Lung (tissue), 11 donors: ENCODE measurements at regions not wholly inside any gene's neighbourhood (a gene's known extent, or its start where the extent isn't known, plus 50 kb on each side); places are given as distances from the start of the nearest gene placed in this dataset.

Source experiments
- ATAC-seq: fragments of 200-7000 bp; cut with Tn5 transposase; one replicate; pipeline ENCODE4 v1.9.1; 2020; ENCODE audit warnings: moderate number of reproducible peaks; ENCODE audit not compliant: insufficient read depth, low FRiP score
- DNase-seq, 3 donors: peaks; one replicate each; pipeline ENCODE4 v3.0.0-alpha.2; 2013 to 2017
- H3K27ac ChIP-seq, 2 donors: one replicate each; pipeline ENCODE4 v1.5.1; 2013; ENCODE audit warnings: mild to moderate bottlenecking in 2 of 2, moderate library complexity in 2 of 2, control low read depth in 1 of 2, inconsistent platforms in 1 of 2, low read depth in 1 of 2, low read length in 1 of 2
- H3K27me3 ChIP-seq, 3 donors: one replicate each; pipeline ENCODE4 v1.5.1; 2013; ENCODE audit warnings: low read length in 2 of 3; ENCODE audit not compliant: control insufficient read depth in 3 of 3, insufficient read depth in 3 of 3
- H3K36me3 ChIP-seq, 4 donors: one replicate each; pipeline ENCODE4 v1.5.1; 2013; ENCODE audit warnings: low read length in 4 of 4, mild to moderate bottlenecking in 1 of 4, moderate library complexity in 1 of 4; ENCODE audit not compliant: control insufficient read depth in 4 of 4, insufficient read depth in 4 of 4
- H3K4me1 ChIP-seq, 5 donors: one replicate each; pipeline ENCODE4 v1.5.1; 2013; ENCODE audit warnings: low read length in 5 of 5, mild to moderate bottlenecking in 2 of 5, moderate library complexity in 1 of 5; ENCODE audit not compliant: control insufficient read depth in 5 of 5, insufficient read depth in 5 of 5
- H3K4me3 ChIP-seq: one replicate; pipeline ENCODE4 v1.5.1; 2013; ENCODE audit warnings: mild to moderate bottlenecking, control low read depth, moderate library complexity
- H3K9ac ChIP-seq, 2 donors: one replicate each; pipeline ENCODE4 v1.5.1; 2013; ENCODE audit warnings: low read length in 2 of 2, control low read depth in 1 of 2; ENCODE audit not compliant: insufficient read depth in 1 of 2
- H3K9me3 ChIP-seq, 4 donors: one replicate each; pipeline ENCODE4 v1.5.1; 2013; ENCODE audit warnings: low read length in 3 of 4, mild to moderate bottlenecking in 1 of 4, moderate library complexity in 1 of 4; ENCODE audit not compliant: control insufficient read depth in 4 of 4, insufficient read depth in 3 of 4
- WGBS, 2 donors: extraction: QIAGEN DNeasy Blood & Tissue Kit; methylation state at CpG; one replicate each; pipeline ENCODE4 v1.1.7; 2013; 5-methylcytosine and 5-hydroxymethylcytosine counted together
- TF ChIP-seq, protein P1 (sequence below): IDR thresholded peaks from 2 replicates; pipeline ENCODE4 v1.5.1; 2012; ENCODE audit warnings: mild to moderate bottlenecking; ENCODE audit errors: control extremely low read depth, extremely low read depth
- donor health status: control.
- donor health status: control.
- donor health status: Bipolar disorder and iron deficiency.
- donor health status: healthy.
- donor health status: DM: yes; HTN: yes; CAD: no.

DNA sequence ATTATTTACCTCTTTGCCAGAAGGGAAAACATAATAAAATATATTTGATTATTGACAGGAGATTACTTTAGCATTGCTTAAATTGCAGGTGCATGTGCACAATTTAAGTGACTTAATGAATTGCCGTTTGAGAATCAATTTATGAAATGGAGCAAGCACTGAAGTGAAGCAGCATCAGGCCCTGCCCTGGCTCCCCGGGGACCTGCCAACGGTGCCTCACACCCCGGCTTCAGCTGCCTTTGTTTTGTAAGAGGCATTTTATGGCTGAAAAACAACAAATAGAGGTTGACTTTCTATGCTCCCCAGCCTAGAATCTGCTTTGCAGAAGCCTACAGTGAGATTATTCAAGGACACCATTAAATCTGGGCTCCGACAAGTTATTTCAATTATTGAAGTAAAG lies 359.1 kb upstream of the IRX4 start:
- 79 to 81% methylated on average over 5 of the region's 5 CpGs for WGBS, 2 donors
- H3K4me1 ChIP-seq, result no peaks in the 10 kb centered on the region
- H3K9me3 ChIP-seq, result peaks cover 0 to 5% (median 3%) of the 10 kb centered on the region in 4 donors
- ATAC-seq (no peak), DNase-seq (no peak)
- H3K27ac ChIP-seq, result no peak overlapping the region
- H3K9ac ChIP-seq, result no peak overlapping the region
- TF ChIP-seq, protein P1, sequence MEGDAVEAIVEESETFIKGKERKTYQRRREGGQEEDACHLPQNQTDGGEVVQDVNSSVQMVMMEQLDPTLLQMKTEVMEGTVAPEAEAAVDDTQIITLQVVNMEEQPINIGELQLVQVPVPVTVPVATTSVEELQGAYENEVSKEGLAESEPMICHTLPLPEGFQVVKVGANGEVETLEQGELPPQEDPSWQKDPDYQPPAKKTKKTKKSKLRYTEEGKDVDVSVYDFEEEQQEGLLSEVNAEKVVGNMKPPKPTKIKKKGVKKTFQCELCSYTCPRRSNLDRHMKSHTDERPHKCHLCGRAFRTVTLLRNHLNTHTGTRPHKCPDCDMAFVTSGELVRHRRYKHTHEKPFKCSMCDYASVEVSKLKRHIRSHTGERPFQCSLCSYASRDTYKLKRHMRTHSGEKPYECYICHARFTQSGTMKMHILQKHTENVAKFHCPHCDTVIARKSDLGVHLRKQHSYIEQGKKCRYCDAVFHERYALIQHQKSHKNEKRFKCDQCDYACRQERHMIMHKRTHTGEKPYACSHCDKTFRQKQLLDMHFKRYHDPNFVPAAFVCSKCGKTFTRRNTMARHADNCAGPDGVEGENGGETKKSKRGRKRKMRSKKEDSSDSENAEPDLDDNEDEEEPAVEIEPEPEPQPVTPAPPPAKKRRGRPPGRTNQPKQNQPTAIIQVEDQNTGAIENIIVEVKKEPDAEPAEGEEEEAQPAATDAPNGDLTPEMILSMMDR, result no peak
- no peaks in the 10 kb centered on the region for H3K27me3 ChIP-seq
- no peaks in the 10 kb centered on the region for H3K36me3 ChIP-seq
- H3K4me3 ChIP-seq, result no peak overlapping the region

- Histone ChIP-seq H3K4me1 (no peaks in the 10 kb centered on the region), H3K4me3 (no peak overlapping the region), H3K9me3 (peaks cover 0 to 6% (median 3%) of the 10 kb centered on the region in 4 donors), H3K27me3 (no peaks in the 10 kb centered on the region), H3K36me3 (no peaks in the 10 kb centered on the region), H3K9ac (no peak overlapping the region), H3K27ac (no peak overlapping the region)
- 84 to 86% methylated on average over 16 of the region's 16 CpGs for WGBS, 2 donors
- no peak for DNase-seq
- TF ChIP-seq, protein P1, result no peak
- no peak for ATAC-seq
Measured at GRCh38 chr5:2240118-2240904, 357.6 kb upstream of the IRX4 start.

DNA sequence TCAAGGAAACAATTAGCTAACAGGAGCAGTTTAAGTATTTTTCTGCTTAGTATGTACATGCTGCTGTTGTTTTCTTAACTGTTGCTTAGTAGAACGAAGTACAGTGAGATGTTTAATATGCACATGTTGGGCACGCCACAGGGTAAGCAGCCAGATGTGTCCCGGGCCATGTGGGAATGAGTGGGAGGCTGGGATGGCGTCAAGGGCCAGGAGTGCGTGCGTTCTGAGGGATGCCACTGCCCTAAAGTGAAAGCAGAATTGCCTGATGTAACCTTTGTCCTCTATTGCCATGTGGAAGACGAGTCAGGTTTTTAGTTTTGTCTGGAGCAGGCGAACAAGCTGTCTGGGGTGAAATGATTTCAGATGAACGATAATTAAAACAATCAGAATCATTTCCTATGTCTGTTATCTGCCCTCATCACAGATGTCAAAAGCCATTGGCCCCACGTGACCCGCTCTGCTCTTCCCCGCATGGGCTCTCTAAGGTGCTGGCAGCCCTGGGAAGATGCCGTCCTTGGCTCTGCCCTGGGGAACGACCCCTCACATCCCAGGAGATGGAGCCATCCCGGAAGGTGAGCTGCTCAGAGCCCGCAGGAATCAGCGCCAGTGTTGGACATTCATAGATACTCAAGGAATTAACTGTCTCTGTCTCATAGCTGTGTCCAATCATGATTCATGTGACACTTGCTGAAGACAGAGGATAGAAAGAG lies 356.6 kb upstream of the IRX4 start:
- Histone ChIP-seq H3K9me3 (peaks cover 0 to 6% (median 3%) of the 10 kb centered on the region in 4 donors), H3K4me1 (no peaks in the 10 kb centered on the region), H3K36me3 (no peaks in the 10 kb centered on the region), H3K9ac (no peak overlapping the region), H3K27ac (no peak overlapping the region), H3K4me3 (no peak overlapping the region), H3K27me3 (no peaks in the 10 kb centered on the region)
- TF ChIP-seq, protein P1, result no peak
- DNase-seq (no peak), ATAC-seq (no peak)
- 79 to 87% methylated on average over 17 of the region's 17 CpGs for WGBS, 2 donors
